ENCODE measurements at regions not wholly inside any gene's neighbourhood (a gene's known extent, or its start where the extent isn't known, plus 50 kb on each side); places are given as distances from the start of the nearest gene placed in this dataset.
"Not testable (repeated sequence)": the region's sequence is repeated elsewhere in the genome, so short reads cannot be mapped to it uniquely, and the experiment has no call there.

- DNase-seq (ENCODE audit: low spot score in 2 of 2): no peak
- no peak for FAIRE-seq
Observed at GRCh38 chr2:139617747-139618146, 837.6 kb upstream of the NXPH2 start.

- FAIRE-seq (no peak), DNase-seq (ENCODE audit: low spot score in 2 of 2) (no peak)
Observed at GRCh38 chr2:139613264-139613663, 833.1 kb upstream of the NXPH2 start.

- no peak for FAIRE-seq
- no peak for DNase-seq (ENCODE audit: low spot score in 2 of 2)
Observed at GRCh38 chr2:139610512-139610911, 830.3 kb upstream of the NXPH2 start.

- DNase-seq (ENCODE audit: low spot score in 2 of 2) (no peak), FAIRE-seq (no peak)
Observed at GRCh38 chr2:139609109-139609508, 828.9 kb upstream of the NXPH2 start.

- DNase-seq (ENCODE audit: low spot score in 2 of 2): no peak
Observed at GRCh38 chr2:139605668-139606067, 825.5 kb upstream of the NXPH2 start.

GRCh38 chr2:139600166-139600565 is 820.0 kb upstream of the NXPH2 start:
- FAIRE-seq (no peak), DNase-seq (ENCODE audit: low spot score in 2 of 2) (no peak)

More at GRCh38 chr2:139605668-139606067, 825.5 kb upstream of the NXPH2 start:
- no peak for FAIRE-seq

- FAIRE-seq: no peak
- DNase-seq (ENCODE audit: low spot score in 2 of 2): no peak
Observed at GRCh38 chr2:139585101-139585500, 804.9 kb upstream of the NXPH2 start.

GRCh38 chr2:139574371-139574770 is 794.2 kb upstream of the NXPH2 start:
- DNase-seq (ENCODE audit: low spot score in 2 of 2) (no peak), FAIRE-seq (no peak)

GRCh38 chr2:139556789-139557188 is 776.6 kb upstream of the NXPH2 start:
- DNase-seq (ENCODE audit: low spot score in 2 of 2): no peak
- FAIRE-seq: no peak

- DNase-seq (ENCODE audit: low spot score in 2 of 2) (no peak), FAIRE-seq (no peak)
Observed at GRCh38 chr2:139550873-139551272, 770.7 kb upstream of the NXPH2 start.

- no peak for DNase-seq (ENCODE audit: low spot score in 2 of 2)
- no peak for FAIRE-seq
Observed at GRCh38 chr2:139550341-139550740, 770.2 kb upstream of the NXPH2 start.

GRCh38 chr2:139544186-139544851 is 764.1 kb upstream of the NXPH2 start:
- DNase-seq (ENCODE audit: low spot score in 2 of 2) (no peak), FAIRE-seq (no peak)

- DNase-seq (ENCODE audit: low spot score in 2 of 2); FAIRE-seq: not testable (repeated sequence)
Observed at GRCh38 chr2:139538332-139539020, 758.3 kb upstream of the NXPH2 start.

- FAIRE-seq: no peak
- DNase-seq (ENCODE audit: low spot score in 2 of 2): no peak
Observed at GRCh38 chr2:139529080-139529479, 748.9 kb upstream of the NXPH2 start.

GRCh38 chr2:139526781-139527180 is 746.6 kb upstream of the NXPH2 start:
- DNase-seq (ENCODE audit: low spot score in 2 of 2) (no peak), FAIRE-seq (no peak)

GRCh38 chr2:139518321-139518720 is 738.1 kb upstream of the NXPH2 start:
- no peak for FAIRE-seq
- DNase-seq (ENCODE audit: low spot score in 2 of 2): no peak

GRCh38 chr2:139514951-139515350 is 734.8 kb upstream of the NXPH2 start:
- FAIRE-seq (no peak), DNase-seq (ENCODE audit: low spot score in 2 of 2) (no peak)

GRCh38 chr2:139495851-139496250 is 715.7 kb upstream of the NXPH2 start:
- DNase-seq (ENCODE audit: low spot score in 2 of 2): no peak
- no peak for FAIRE-seq

GRCh38 chr2:139492131-139492680 is 712.0 kb upstream of the NXPH2 start:
- FAIRE-seq (no peak), DNase-seq (ENCODE audit: low spot score in 2 of 2) (no peak)

- DNase-seq (ENCODE audit: low spot score in 2 of 2) (no peak), FAIRE-seq (no peak)
Observed at GRCh38 chr2:139480161-139480650, 700.0 kb upstream of the NXPH2 start.

GRCh38 chr2:139478165-139478914 is 698.1 kb upstream of the NXPH2 start:
- no peak for DNase-seq (ENCODE audit: low spot score in 2 of 2)
- no peak for FAIRE-seq

Data from frontal cortex (tissue), 3 donors.